ENCODE measurements at regions not wholly inside any gene's neighbourhood (a gene's known extent, or its start where the extent isn't known, plus 50 kb on each side); places are given as distances from the start of the nearest gene placed in this dataset.

DNA sequence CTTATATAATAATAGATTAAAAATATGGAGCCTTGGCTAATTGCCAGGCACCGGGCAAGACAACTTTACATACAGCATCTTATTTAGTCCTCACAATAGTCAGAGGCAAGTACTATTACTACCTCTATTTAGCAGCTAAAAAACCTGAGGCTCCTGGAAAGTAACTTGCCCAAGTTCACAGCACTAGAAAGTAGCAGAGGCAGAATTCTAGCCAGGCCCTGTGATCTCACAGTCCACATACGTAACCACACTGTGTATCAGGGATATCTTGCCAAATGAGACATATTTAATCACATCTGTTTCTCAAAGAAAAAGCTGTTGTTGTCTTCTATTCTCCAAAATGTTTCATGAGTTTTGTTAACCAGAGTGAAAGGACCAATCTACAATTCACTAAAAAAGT, 378.5 kb downstream of the PLPP3 start:
- TF ChIP-seq, protein P1, sequence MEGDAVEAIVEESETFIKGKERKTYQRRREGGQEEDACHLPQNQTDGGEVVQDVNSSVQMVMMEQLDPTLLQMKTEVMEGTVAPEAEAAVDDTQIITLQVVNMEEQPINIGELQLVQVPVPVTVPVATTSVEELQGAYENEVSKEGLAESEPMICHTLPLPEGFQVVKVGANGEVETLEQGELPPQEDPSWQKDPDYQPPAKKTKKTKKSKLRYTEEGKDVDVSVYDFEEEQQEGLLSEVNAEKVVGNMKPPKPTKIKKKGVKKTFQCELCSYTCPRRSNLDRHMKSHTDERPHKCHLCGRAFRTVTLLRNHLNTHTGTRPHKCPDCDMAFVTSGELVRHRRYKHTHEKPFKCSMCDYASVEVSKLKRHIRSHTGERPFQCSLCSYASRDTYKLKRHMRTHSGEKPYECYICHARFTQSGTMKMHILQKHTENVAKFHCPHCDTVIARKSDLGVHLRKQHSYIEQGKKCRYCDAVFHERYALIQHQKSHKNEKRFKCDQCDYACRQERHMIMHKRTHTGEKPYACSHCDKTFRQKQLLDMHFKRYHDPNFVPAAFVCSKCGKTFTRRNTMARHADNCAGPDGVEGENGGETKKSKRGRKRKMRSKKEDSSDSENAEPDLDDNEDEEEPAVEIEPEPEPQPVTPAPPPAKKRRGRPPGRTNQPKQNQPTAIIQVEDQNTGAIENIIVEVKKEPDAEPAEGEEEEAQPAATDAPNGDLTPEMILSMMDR (IDR thresholded peaks at IDR 0.05), result no peak
- TF ChIP-seq POLR2A (IDR thresholded peaks at IDR 0.05), result no peak
- TF ChIP-seq POLR2AphosphoS5 (IDR thresholded peaks at IDR 0.05), result no peak
